Gastrocnemius medialis (tissue), 4 donors: ENCODE measurements at regions not wholly inside any gene's neighbourhood (a gene's known extent, or its start where the extent isn't known, plus 50 kb on each side); places are given as distances from the start of the nearest gene placed in this dataset.

ENCODE experiments used
- ATAC-seq, 2 donors: fragments of 150-250 bp; one replicate each; pipeline ENCODE4 v1.9.1; 2016
- DNase-seq, 2 donors: peaks; one replicate each; pipeline ENCODE4 v3.0.0-alpha.2; 2019
- H3K27ac ChIP-seq, 4 donors: fragments of 200-600 bp; sonication (generic); 1 replicate in 1 of 4; 2 replicates in 3 of 4; pipeline ENCODE4 v1.5.1; 2016 to 2018; ENCODE audit warnings: mild to moderate bottlenecking in 2 of 4, moderate library complexity in 1 of 4
- H3K27me3 ChIP-seq, 3 donors: fragments of 200-600 bp; sonication (generic) in 2 of 3; 1 replicate in 1 of 3; 2 replicates in 2 of 3; pipeline versions ENCODE4 v1.5.1 to v1.6.0; 2016 to 2019; ENCODE audit warnings: mild to moderate bottlenecking in 1 of 3, moderate library complexity in 1 of 3
- H3K36me3 ChIP-seq, 2 donors: fragments of 200-600 bp; sonication (generic) in 1 of 2; one replicate each; pipeline ENCODE4 v1.5.1; 2017 to 2018
- H3K4me1 ChIP-seq, 2 donors: fragments of 200-600 bp; sonication (generic) in 1 of 2; one replicate each; pipeline ENCODE4 v1.5.1; 2016 to 2017; ENCODE audit warnings: mild to moderate bottlenecking in 2 of 2
- H3K4me3 ChIP-seq, 4 donors: fragments of 200-600 bp; sonication (generic) in 3 of 4; 1 replicate in 1 of 4; 2 replicates in 3 of 4; pipeline ENCODE4 v1.5.1; 2016 to 2019; ENCODE audit warnings: mild to moderate bottlenecking in 2 of 4
- H3K9me3 ChIP-seq, 3 donors: fragments of 200-600 bp; sonication (generic) in 2 of 3; 1 replicate in 1 of 3; 2 replicates in 2 of 3; pipeline ENCODE4 v1.5.1; 2016 to 2019
- POLR2A ChIP-seq, 2 donors: fragments of 450-650 bp; IDR thresholded peaks; one replicate each; pipeline ENCODE4 v1.6.1; 2017; ENCODE audit warnings: antibody characterized with exemption in 2 of 2, mild to moderate bottlenecking in 2 of 2, moderate library complexity in 2 of 2
- in situ Hi-C, 4 donors: fragments of 200-750 bp; cut with MboI; loops; one replicate each; pipeline versions ENCODE4 v1.15.0 to v1.8.0; 2017; ENCODE audit warnings: low sequenced_read_pairs in 4 of 4
- intact Hi-C: fragments of 100-400 bp; cut with DNase I; formaldehyde crosslinking; loops from one replicate; pipeline ENCODE4 v1.15.1; 2023; ENCODE audit warnings: low total_unique reads
- TF ChIP-seq, protein P1 (sequence below), 5 experiments: fragments of 450-650 bp in 3 of 5; fragments of 200-600 bp in 2 of 5; sonication (generic) in 2 of 5; IDR thresholded peaks in 4 of 5; conservative IDR thresholded peaks in 1 of 5; 1 replicate in 4 of 5; 2 replicates in 1 of 5; pipeline ENCODE4 v1.5.1; 2016 to 2019; ENCODE audit warnings: antibody characterized with exemption in 5 of 5, mild to moderate bottlenecking in 3 of 5, moderate library complexity in 3 of 5

DNA sequence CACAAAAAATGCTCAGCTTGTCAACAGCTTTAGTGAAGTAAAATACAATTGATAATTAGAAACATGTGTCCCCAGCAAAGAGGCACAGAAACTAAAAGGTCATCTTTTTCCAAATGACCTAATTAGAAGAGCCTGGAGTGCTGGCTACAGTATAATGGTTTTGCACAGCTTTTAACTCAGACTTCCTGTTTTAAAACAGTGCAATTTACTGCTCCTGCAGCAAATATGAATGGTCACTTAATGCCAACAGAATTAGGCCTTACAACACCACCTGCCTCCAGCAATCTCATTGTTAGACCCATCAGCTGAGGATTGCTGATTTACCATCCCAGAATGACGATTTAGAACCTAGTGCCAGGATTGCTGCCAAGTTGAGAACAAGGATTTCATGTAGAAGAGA lies 239.3 kb downstream of the CETN3 start:
- TF ChIP-seq POLR2A (IDR thresholded peaks at IDR 0.05), result no peak
- TF ChIP-seq, protein P1, sequence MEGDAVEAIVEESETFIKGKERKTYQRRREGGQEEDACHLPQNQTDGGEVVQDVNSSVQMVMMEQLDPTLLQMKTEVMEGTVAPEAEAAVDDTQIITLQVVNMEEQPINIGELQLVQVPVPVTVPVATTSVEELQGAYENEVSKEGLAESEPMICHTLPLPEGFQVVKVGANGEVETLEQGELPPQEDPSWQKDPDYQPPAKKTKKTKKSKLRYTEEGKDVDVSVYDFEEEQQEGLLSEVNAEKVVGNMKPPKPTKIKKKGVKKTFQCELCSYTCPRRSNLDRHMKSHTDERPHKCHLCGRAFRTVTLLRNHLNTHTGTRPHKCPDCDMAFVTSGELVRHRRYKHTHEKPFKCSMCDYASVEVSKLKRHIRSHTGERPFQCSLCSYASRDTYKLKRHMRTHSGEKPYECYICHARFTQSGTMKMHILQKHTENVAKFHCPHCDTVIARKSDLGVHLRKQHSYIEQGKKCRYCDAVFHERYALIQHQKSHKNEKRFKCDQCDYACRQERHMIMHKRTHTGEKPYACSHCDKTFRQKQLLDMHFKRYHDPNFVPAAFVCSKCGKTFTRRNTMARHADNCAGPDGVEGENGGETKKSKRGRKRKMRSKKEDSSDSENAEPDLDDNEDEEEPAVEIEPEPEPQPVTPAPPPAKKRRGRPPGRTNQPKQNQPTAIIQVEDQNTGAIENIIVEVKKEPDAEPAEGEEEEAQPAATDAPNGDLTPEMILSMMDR (IDR thresholded peaks at IDR 0.05 in 4 of 5, conservative IDR thresholded peaks at IDR 0.05 in 1 of 5), result no peak
- DNase-seq (no peak), ATAC-seq (no peak)
- no peaks in the 10 kb centered on the region for H3K27me3 ChIP-seq
- no peaks in the 10 kb centered on the region for H3K9me3 ChIP-seq
- H3K27ac ChIP-seq, result no peak overlapping the region
- in situ Hi-C loops, result no loop called here
- H3K4me3 ChIP-seq, result no peak overlapping the region
- no peaks in the 10 kb centered on the region for H3K4me1 ChIP-seq
- intact Hi-C loops, result no loop called here
- no peaks in the 10 kb centered on the region for H3K36me3 ChIP-seq

DNA sequence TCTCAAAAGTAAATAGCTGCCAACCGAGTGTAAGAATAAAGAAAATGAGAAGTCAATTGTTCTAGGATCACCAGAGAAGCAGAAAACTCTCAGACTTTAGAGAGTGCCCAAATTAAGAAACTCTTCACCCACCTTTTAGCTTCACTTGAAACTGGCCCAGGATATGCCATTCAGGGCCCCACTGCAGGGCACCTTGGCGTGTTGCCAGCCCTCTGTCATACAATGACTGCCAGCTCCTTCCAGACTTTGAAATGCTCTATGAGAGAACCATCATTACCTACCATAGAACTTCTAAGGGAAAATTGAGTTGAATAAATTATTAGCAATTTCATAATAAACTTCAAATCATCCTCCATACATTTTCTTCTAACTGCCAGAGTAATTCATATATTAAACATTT lies 240.5 kb downstream of the CETN3 start:
- ATAC-seq (no peak), DNase-seq (no peak)
- no peaks in the 10 kb centered on the region for H3K27me3 ChIP-seq
- H3K27ac ChIP-seq, result no peak overlapping the region
- no peaks in the 10 kb centered on the region for H3K4me1 ChIP-seq
- H3K36me3 ChIP-seq, result no peaks in the 10 kb centered on the region
- intact Hi-C loops, result no loop called here
- TF ChIP-seq, protein P1 (IDR thresholded peaks at IDR 0.05 in 4 of 5, conservative IDR thresholded peaks at IDR 0.05 in 1 of 5), result no peak
- H3K9me3 ChIP-seq, result no peaks in the 10 kb centered on the region
- in situ Hi-C loops, result no loop called here
- no peak overlapping the region for H3K4me3 ChIP-seq

DNA sequence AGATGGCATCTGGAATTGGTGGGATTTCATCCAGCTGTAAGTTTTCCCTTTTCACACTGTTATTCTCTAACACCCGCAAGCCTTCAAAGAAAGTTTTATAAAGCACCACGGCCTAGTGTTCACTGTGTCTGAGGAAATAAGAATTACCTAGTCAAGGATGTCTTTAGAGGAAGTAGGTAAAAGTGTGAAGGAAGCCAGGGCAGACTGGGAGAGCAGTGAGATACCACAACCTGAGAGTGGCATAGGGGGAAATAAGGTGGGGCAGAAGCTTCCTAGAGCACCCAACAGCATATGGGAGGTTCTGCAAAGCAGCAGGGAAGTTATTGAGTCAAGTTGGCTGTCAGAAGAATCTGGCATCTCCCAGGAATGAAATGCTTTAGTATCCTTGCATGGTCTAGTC lies 241.2 kb downstream of the CETN3 start:
- ATAC-seq, result no peak
- DNase-seq, result no peak
- intact Hi-C loops (no loop called here), in situ Hi-C loops (no loop called here)
- Histone ChIP-seq H3K4me1 (no peaks in the 10 kb centered on the region), H3K27ac (no peak overlapping the region), H3K27me3 (no peaks in the 10 kb centered on the region), H3K4me3 (no peak overlapping the region), H3K36me3 (no peaks in the 10 kb centered on the region), H3K9me3 (no peaks in the 10 kb centered on the region)
- TF ChIP-seq, protein P1 (IDR thresholded peaks at IDR 0.05 in 4 of 5, conservative IDR thresholded peaks at IDR 0.05 in 1 of 5), result no peak
- TF ChIP-seq POLR2A (IDR thresholded peaks at IDR 0.05), result no peak

DNA sequence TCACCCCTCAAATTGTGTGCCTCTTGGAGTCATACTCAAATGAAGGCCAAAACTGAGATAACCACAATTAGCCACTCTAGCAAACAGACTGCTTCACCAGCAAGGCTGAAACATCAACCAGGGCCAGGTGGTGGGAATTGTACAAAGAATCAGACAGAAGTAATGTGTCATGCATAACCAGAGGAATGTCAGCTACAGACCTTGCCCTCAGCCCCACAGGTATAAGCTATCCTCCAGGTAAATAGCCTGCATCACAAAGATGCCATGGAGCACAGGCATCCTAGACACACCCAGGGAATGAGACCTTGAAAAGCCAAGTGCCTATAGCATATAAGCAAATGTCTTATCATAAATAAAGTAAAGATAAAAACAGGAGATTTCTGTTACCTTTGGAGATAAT lies 242.7 kb downstream of the CETN3 start:
- Histone ChIP-seq H3K36me3 (no peaks in the 10 kb centered on the region), H3K4me3 (no peak overlapping the region), H3K9me3 (no peaks in the 10 kb centered on the region), H3K27me3 (no peaks in the 10 kb centered on the region), H3K27ac (no peak overlapping the region), H3K4me1 (no peaks in the 10 kb centered on the region)
- TF ChIP-seq, protein P1 (IDR thresholded peaks at IDR 0.05 in 4 of 5, conservative IDR thresholded peaks at IDR 0.05 in 1 of 5), result no peak
- TF ChIP-seq POLR2A (IDR thresholded peaks at IDR 0.05), result no peak
- ATAC-seq (no peak), DNase-seq (no peak)
- in situ Hi-C loops (no loop called here), intact Hi-C loops (no loop called here)

DNA sequence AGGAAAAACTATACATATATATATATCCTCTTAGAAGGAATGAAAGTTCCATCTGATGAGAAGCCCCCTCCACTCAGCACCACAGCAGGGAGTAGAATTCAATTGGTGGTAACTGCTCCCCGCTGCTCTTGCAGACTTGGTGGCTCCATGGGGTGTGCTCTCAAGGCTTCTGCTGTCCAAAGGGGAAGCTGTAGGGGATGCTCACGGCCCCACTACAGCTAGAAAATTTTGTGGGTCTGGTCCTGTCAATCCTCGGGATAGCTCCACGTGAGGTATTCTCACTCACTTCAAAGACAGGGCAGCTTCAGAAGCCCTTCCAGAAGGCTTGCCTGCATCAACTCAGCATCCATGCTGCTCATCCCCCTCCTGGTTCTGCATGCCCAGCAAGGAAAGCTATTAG lies 247.2 kb downstream of the CETN3 start:
- in situ Hi-C loops, result no loop called here
- Histone ChIP-seq H3K4me1 (no peaks in the 10 kb centered on the region), H3K27me3 (no peaks in the 10 kb centered on the region), H3K4me3 (no peak overlapping the region), H3K27ac (no peak overlapping the region), H3K36me3 (no peaks in the 10 kb centered on the region), H3K9me3 (no peaks in the 10 kb centered on the region)
- TF ChIP-seq POLR2A (IDR thresholded peaks at IDR 0.05), result no peak
- TF ChIP-seq, protein P1 (IDR thresholded peaks at IDR 0.05 in 4 of 5, conservative IDR thresholded peaks at IDR 0.05 in 1 of 5), result no peak
- ATAC-seq, result no peak
- no peak for DNase-seq
- intact Hi-C loops, result no loop called here
